Keratinocyte (primary cell): ENCODE measurements at regions not wholly inside any gene's neighbourhood (a gene's known extent, or its start where the extent isn't known, plus 50 kb on each side); places are given as distances from the start of the nearest gene placed in this dataset.

Experiments used
- DNase-seq: peaks from one replicate; pipeline ENCODE4 v3.0.0-alpha.2; 2011; ENCODE audit warnings: low read depth, missing footprints, low spot score
- FAIRE-seq: peaks from 2 replicates; lab custom pipeline; 2011; peaks lifted over from hg19 to GRCh38; lab: Jason Lieb, UNC
- H2AFZ ChIP-seq: 2 replicates; pipeline ENCODE4 v1.6.0; 2012; ENCODE audit warnings: low read length, control low read depth, inconsistent platforms; ENCODE audit not compliant: control insufficient read depth
- H3K27ac ChIP-seq: 2 replicates; pipeline ENCODE4 v1.5.1; 2011; ENCODE audit warnings: low read length; ENCODE audit not compliant: control insufficient read depth, insufficient read depth
- H3K27me3 ChIP-seq: 3 replicates; pipeline ENCODE4 v1.6.0; 2011; ENCODE audit warnings: low read length; ENCODE audit not compliant: control insufficient read depth, insufficient read depth; ENCODE audit errors: extremely low read depth
- H3K36me3 ChIP-seq, 2 experiments: 2 replicates in 1 of 2; 3 replicates in 1 of 2; pipeline ENCODE4 v1.5.1; 2011; ENCODE audit warnings: low read length in 2 of 2, mild to moderate bottlenecking in 1 of 2; ENCODE audit not compliant: control insufficient read depth in 2 of 2, insufficient read depth in 2 of 2; ENCODE audit errors: extremely low read depth in 1 of 2
- H3K4me1 ChIP-seq: 3 replicates; pipeline ENCODE4 v1.5.1; 2011; ENCODE audit warnings: low read length; ENCODE audit not compliant: control insufficient read depth, insufficient read depth; ENCODE audit errors: extremely low read depth
- H3K4me2 ChIP-seq: 3 replicates; pipeline ENCODE4 v1.6.0; 2011; ENCODE audit warnings: low read depth, low read length; ENCODE audit not compliant: control insufficient read depth, insufficient read depth; ENCODE audit errors: extremely low read depth
- H3K4me3 ChIP-seq, 3 experiments: fragments of 200-600 bp in 1 of 3; sonication (generic) in 1 of 3; 2 replicates in 2 of 3; 3 replicates in 1 of 3; pipeline ENCODE4 v1.5.1; 2011 to 2016; ENCODE audit warnings: low read length in 3 of 3, mild to moderate bottlenecking in 3 of 3, control low read depth in 2 of 3, inconsistent platforms in 1 of 3, low read depth in 1 of 3, mixed read lengths in 1 of 3, mixed run types in 1 of 3, moderate library complexity in 1 of 3; ENCODE audit not compliant: control insufficient read depth in 2 of 3, insufficient read depth in 2 of 3; ENCODE audit errors: extremely low read depth in 1 of 3
- H3K79me2 ChIP-seq: 2 replicates; pipeline ENCODE4 v1.6.0; 2012; ENCODE audit warnings: low read length; ENCODE audit not compliant: control insufficient read depth, insufficient read depth
- H3K9ac ChIP-seq: 3 replicates; pipeline ENCODE4 v1.6.0; 2011; ENCODE audit warnings: low read length; ENCODE audit not compliant: control insufficient read depth, insufficient read depth; ENCODE audit errors: extremely low read depth
- H3K9me1 ChIP-seq: 3 replicates; pipeline ENCODE4 v1.6.0; 2011; ENCODE audit warnings: low read length; ENCODE audit not compliant: control insufficient read depth, insufficient read depth; ENCODE audit errors: extremely low read depth
- H3K9me3 ChIP-seq: 2 replicates; pipeline ENCODE4 v1.5.1; 2012; ENCODE audit warnings: low read depth, low read length; ENCODE audit not compliant: control insufficient read depth
- H4K20me1 ChIP-seq: 3 replicates; pipeline ENCODE4 v1.6.0; 2011; ENCODE audit warnings: low read length; ENCODE audit not compliant: control insufficient read depth, insufficient read depth; ENCODE audit errors: extremely low read depth
- EZH2 ChIP-seq: IDR thresholded peaks from one replicate; pipeline ENCODE4 v1.6.1; 2012; ENCODE audit warnings: inconsistent platforms, mild to moderate bottlenecking, low read length, moderate library complexity
- dilution Hi-C: fragments of 300-500 bp; cut with MboI; formaldehyde crosslinking; loops from one replicate; pipeline ENCODE4 v1.7.0; 2020; ENCODE audit warnings: low sequenced_read_pairs; ENCODE audit not compliant: extremely low pct_ligation_motif_present
- TF ChIP-seq, protein P1 (sequence below), 3 experiments: IDR thresholded peaks in 1 of 3; conservative IDR thresholded peaks in 1 of 3; optimal IDR thresholded peaks in 1 of 3; 2 replicates in 2 of 3; 3 replicates in 1 of 3; pipeline versions ENCODE3 to v1.5.1; 2011; ENCODE audit warnings: low read length in 3 of 3, mild to moderate bottlenecking in 3 of 3, moderate library complexity in 2 of 3, control low read depth in 1 of 3, inconsistent platforms in 1 of 3; ENCODE audit not compliant: insufficient read depth in 2 of 3; ENCODE audit errors: extremely low read depth in 1 of 3

GRCh38 chr5:159536166-159536565 is 205.9 kb upstream of the IL12B start:
- dilution Hi-C loops, result no loop called here

GRCh38 chr5:159536646-159537045 is 206.4 kb upstream of the IL12B start:
- TF ChIP-seq EZH2, result no peak
- TF ChIP-seq, protein P1, sequence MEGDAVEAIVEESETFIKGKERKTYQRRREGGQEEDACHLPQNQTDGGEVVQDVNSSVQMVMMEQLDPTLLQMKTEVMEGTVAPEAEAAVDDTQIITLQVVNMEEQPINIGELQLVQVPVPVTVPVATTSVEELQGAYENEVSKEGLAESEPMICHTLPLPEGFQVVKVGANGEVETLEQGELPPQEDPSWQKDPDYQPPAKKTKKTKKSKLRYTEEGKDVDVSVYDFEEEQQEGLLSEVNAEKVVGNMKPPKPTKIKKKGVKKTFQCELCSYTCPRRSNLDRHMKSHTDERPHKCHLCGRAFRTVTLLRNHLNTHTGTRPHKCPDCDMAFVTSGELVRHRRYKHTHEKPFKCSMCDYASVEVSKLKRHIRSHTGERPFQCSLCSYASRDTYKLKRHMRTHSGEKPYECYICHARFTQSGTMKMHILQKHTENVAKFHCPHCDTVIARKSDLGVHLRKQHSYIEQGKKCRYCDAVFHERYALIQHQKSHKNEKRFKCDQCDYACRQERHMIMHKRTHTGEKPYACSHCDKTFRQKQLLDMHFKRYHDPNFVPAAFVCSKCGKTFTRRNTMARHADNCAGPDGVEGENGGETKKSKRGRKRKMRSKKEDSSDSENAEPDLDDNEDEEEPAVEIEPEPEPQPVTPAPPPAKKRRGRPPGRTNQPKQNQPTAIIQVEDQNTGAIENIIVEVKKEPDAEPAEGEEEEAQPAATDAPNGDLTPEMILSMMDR (optimal IDR thresholded peaks at IDR 0.05 in 1 of 3, IDR thresholded peaks at IDR 0.05 in 1 of 3, conservative IDR thresholded peaks at IDR 0.05 in 1 of 3; ENCODE audit: extremely low read depth in 1 of 3, insufficient read depth in 2 of 3, low read length in 3 of 3), result no peak
- H3K27me3 ChIP-seq, result no peaks in the 10 kb centered on the region
- H3K36me3 ChIP-seq, result no peaks in the 10 kb centered on the region
- H4K20me1 ChIP-seq, result no peaks in the 10 kb centered on the region
- no peak overlapping the region for H3K4me2 ChIP-seq
- no peaks in the 10 kb centered on the region for H3K4me1 ChIP-seq
- FAIRE-seq (no peak), DNase-seq (no peak)
- no peak overlapping the region for H3K4me3 ChIP-seq
- dilution Hi-C loops, result no loop called here
- H3K79me2 ChIP-seq, result no peaks in the 10 kb centered on the region
- no peak overlapping the region for H3K27ac ChIP-seq
- no peaks in the 10 kb centered on the region for H3K9me3 ChIP-seq
- H3K9me1 ChIP-seq, result no peaks in the 10 kb centered on the region
- H3K9ac ChIP-seq, result no peak overlapping the region
- H2AFZ ChIP-seq, result no peak overlapping the region

More at GRCh38 chr5:159536166-159536565, 205.9 kb upstream of the IL12B start:
- Histone ChIP-seq H3K9ac (no peak overlapping the region), H3K27me3 (no peaks in the 10 kb centered on the region), H3K9me1 (no peaks in the 10 kb centered on the region), H3K9me3 (no peaks in the 10 kb centered on the region), H3K4me3 (no peak overlapping the region), H3K4me2 (no peak overlapping the region), H4K20me1 (no peaks in the 10 kb centered on the region), H3K79me2 (no peaks in the 10 kb centered on the region), H3K36me3 (no peaks in the 10 kb centered on the region), H2AFZ (no peak overlapping the region), H3K27ac (no peak overlapping the region), H3K4me1 (no peaks in the 10 kb centered on the region)
- FAIRE-seq (no peak), DNase-seq (no peak)
- TF ChIP-seq, protein P1 (optimal IDR thresholded peaks at IDR 0.05 in 1 of 3, IDR thresholded peaks at IDR 0.05 in 1 of 3, conservative IDR thresholded peaks at IDR 0.05 in 1 of 3; ENCODE audit: extremely low read depth in 1 of 3, insufficient read depth in 2 of 3, low read length in 3 of 3), result no peak
- TF ChIP-seq EZH2, result no peak
